ENCODE measurements at regions not wholly inside any gene's neighbourhood (a gene's known extent, or its start where the extent isn't known, plus 50 kb on each side); places are given as distances from the start of the nearest gene placed in this dataset.

DNA sequence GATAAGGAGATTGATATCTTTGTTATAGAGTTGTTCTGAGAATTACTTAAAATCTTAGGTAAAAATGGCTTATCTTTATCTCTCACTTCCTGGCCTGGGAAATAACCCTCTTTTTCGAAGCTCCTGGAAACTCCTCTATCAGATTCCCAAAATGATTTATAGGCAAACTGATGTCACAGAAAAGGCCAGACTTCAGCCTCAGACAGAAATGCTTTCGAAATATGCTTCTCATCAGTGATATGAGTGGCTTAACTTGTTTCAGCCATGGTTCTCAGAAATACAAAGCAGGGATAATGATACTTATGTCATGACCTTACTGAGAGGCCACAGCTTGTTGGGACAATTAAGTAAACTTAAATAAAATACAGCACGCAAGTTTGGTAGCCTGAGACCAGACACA is 85.3 kb upstream of the HS3ST1 start:
- no peak for TF ChIP-seq CTCF (IDR thresholded peaks at IDR 0.05; ENCODE audit: low read depth, low read length, missing control alignments)
- no peak overlapping the region for H3K4me3 ChIP-seq (ENCODE audit: low read depth, low read length)
- DNase-seq (ENCODE audit: low read depth): no peak

- no peak for TF ChIP-seq CTCF (IDR thresholded peaks at IDR 0.05; ENCODE audit: low read depth, low read length, missing control alignments)
- no peak overlapping the region for H3K4me3 ChIP-seq (ENCODE audit: low read depth, low read length)
- no peak for DNase-seq (ENCODE audit: low read depth)
These were observed 84.2 kb upstream of the HS3ST1 start for GRCh38 chr4:11512871-11513270.

DNA sequence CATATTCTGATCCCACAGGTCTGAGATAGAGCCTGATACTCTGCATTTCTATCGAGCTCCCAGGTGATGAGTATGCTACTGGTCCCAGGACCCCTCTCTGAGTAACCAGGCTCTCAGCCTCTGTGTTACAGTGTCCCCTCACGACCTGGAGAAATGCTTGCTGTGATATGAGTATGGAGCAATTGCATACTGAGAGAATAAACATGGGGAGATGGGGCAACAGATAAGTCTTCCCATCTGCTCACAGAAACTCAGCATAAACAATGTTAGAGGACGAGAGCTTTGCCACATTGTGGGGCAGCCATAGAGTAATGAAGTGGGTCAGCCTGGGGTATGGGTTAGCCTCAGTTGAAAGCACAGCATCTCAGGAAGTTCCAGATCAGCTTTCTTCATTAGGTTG is 82.6 kb upstream of the HS3ST1 start:
- H3K4me3 ChIP-seq (ENCODE audit: low read depth, low read length): no peak overlapping the region
- no peak for DNase-seq (ENCODE audit: low read depth)
- no peak for TF ChIP-seq CTCF (IDR thresholded peaks at IDR 0.05; ENCODE audit: low read depth, low read length, missing control alignments)

DNA sequence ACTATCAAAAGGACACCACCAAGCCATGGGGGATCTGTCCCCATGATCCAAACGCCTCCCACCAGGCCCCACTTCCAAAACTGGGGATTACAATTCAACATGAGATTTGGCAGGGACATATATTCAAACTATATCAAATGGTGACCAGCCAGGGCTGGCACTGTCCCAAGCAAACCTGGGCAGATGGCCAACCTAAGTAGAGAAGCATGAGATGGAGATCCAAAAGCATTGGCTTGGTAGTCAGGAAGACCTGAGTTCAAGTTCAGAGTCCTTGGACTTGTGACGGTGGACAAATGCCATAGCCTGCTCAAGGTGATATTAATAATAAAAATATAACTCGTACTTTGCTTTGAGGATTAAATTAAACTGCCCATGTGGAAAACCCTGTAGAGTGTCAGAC is 79.2 kb upstream of the HS3ST1 start:
- no peak overlapping the region for H3K4me3 ChIP-seq (ENCODE audit: low read depth, low read length)
- no peak for DNase-seq (ENCODE audit: low read depth)
- TF ChIP-seq CTCF (IDR thresholded peaks at IDR 0.05; ENCODE audit: low read depth, low read length, missing control alignments): no peak

- H3K4me3 ChIP-seq (ENCODE audit: low read depth, low read length): no peak overlapping the region
- no peak for TF ChIP-seq CTCF (IDR thresholded peaks at IDR 0.05; ENCODE audit: low read depth, low read length, missing control alignments)
- DNase-seq (ENCODE audit: low read depth): no peak
These were observed 77.5 kb upstream of the HS3ST1 start for GRCh38 chr4:11506194-11506593.

DNA sequence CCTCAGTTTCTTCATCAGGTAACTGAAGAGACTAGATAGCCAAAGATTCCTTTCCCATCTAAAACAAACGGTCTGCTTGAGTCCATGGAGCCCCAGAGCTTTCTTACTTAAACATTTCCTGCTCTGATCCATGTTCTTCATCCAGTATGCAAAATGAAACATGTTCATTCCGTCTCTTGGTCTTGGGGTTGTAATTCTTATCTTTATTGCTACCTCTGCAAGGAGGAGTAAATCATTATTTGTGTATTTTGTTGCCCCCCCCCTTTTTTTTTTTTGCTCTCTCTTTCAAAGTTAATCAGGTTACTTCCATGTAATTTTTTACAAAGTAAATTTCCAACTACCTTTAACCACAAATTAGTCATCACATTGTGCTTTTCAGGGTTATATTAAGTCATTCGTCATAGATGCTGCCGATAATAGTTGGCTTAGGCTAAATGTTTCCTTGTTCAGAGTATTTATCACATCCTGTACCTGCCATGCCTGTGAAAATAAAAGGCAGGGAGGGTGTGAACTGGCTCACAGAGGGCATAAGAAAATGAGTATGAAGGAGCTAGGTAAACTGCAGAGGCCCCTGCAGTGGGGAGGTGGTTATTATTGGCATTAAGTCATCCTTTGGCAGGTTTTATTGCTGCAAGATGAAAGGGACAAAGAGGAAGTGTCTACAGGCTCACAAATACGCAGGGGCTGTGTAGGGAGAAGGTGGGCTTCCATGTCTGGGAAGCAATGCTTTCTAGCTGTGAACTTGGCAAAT is 76.7 kb upstream of the HS3ST1 start:
- no peak for TF ChIP-seq CTCF (IDR thresholded peaks at IDR 0.05; ENCODE audit: low read depth, low read length, missing control alignments)
- no peak for DNase-seq (ENCODE audit: low read depth)
- H3K4me3 ChIP-seq (ENCODE audit: low read depth, low read length): no peak overlapping the region

- DNase-seq (ENCODE audit: low read depth): no peak
- TF ChIP-seq CTCF (IDR thresholded peaks at IDR 0.05; ENCODE audit: low read depth, low read length, missing control alignments): no peak
- no peak overlapping the region for H3K4me3 ChIP-seq (ENCODE audit: low read depth, low read length)
These were observed 74.5 kb upstream of the HS3ST1 start for GRCh38 chr4:11503166-11503565.

Measured in GM12864 (cell line).